ENCODE measurements at regions not wholly inside any gene's neighbourhood (a gene's known extent, or its start where the extent isn't known, plus 50 kb on each side); places are given as distances from the start of the nearest gene placed in this dataset.
"Not testable (repeated sequence)": the region's sequence is repeated elsewhere in the genome, so short reads cannot be mapped to it uniquely, and the experiment has no call there.

GRCh38 chr5:104890767-104891166 lies 1328.2 kb upstream of the NUDT12 start:
- no peaks in the 10 kb centered on the region for H3K27me3 ChIP-seq (ENCODE audit: control insufficient read depth, insufficient read depth, low read length)
- no peak overlapping the region for H3K9ac ChIP-seq (ENCODE audit: low read length)
- no peaks in the 10 kb centered on the region for H3K9me3 ChIP-seq (ENCODE audit: control insufficient read depth, insufficient read depth, low read depth, low read length)
- H3K36me3 ChIP-seq (ENCODE audit: control insufficient read depth, insufficient read depth, low read length), result no peaks in the 10 kb centered on the region
- no peaks in the 10 kb centered on the region for H3K4me1 ChIP-seq (ENCODE audit: control insufficient read depth, insufficient read depth, low read length)
- H3K4me3 ChIP-seq (ENCODE audit: low read depth, low read length), result no peak overlapping the region
- H3K27ac ChIP-seq (ENCODE audit: low read depth, low read length), result no peak overlapping the region

- H3K4me1 ChIP-seq (ENCODE audit: control insufficient read depth, insufficient read depth, low read length), result no peaks in the 10 kb centered on the region
- no peaks in the 10 kb centered on the region for H3K9me3 ChIP-seq (ENCODE audit: control insufficient read depth, insufficient read depth, low read depth, low read length)
- no peaks in the 10 kb centered on the region for H3K36me3 ChIP-seq (ENCODE audit: control insufficient read depth, insufficient read depth, low read length)
- no peak overlapping the region for H3K4me3 ChIP-seq (ENCODE audit: low read depth, low read length)
- H3K9ac ChIP-seq (ENCODE audit: low read length), result no peak overlapping the region
- no peak overlapping the region for H3K27ac ChIP-seq (ENCODE audit: low read depth, low read length)
- no peaks in the 10 kb centered on the region for H3K27me3 ChIP-seq (ENCODE audit: control insufficient read depth, insufficient read depth, low read length)
These were observed 1296.8 kb upstream of the NUDT12 start for GRCh38 chr5:104859437-104859836.

- not testable (repeated sequence) for H3K4me1 ChIP-seq (ENCODE audit: control insufficient read depth, insufficient read depth, low read length); H3K36me3 ChIP-seq (ENCODE audit: control insufficient read depth, insufficient read depth, low read length); H3K27me3 ChIP-seq (ENCODE audit: control insufficient read depth, insufficient read depth, low read length); H3K9ac ChIP-seq (ENCODE audit: low read length); H3K9me3 ChIP-seq (ENCODE audit: control insufficient read depth, insufficient read depth, low read depth, low read length); H3K27ac ChIP-seq (ENCODE audit: low read depth, low read length); H3K4me3 ChIP-seq (ENCODE audit: low read depth, low read length)
These were observed 1289.5 kb upstream of the NUDT12 start for GRCh38 chr5:104852099-104852498.

- Histone ChIP-seq H3K4me1 (ENCODE audit: control insufficient read depth, insufficient read depth, low read length) (peaks cover 5% of the 10 kb centered on the region; the same call in 1 of the 2 replicates), H3K4me3 (ENCODE audit: low read depth, low read length) (no peak overlapping the region), H3K27me3 (ENCODE audit: control insufficient read depth, insufficient read depth, low read length) (no peaks in the 10 kb centered on the region), H3K9ac (ENCODE audit: low read length) (no peak overlapping the region), H3K9me3 (ENCODE audit: control insufficient read depth, insufficient read depth, low read depth, low read length) (no peaks in the 10 kb centered on the region), H3K36me3 (ENCODE audit: control insufficient read depth, insufficient read depth, low read length) (no peaks in the 10 kb centered on the region), H3K27ac (ENCODE audit: low read depth, low read length) (no peak overlapping the region)
These were observed 1283.0 kb upstream of the NUDT12 start for GRCh38 chr5:104845541-104845940.

GRCh38 chr5:104843822-104844221 lies 1281.2 kb upstream of the NUDT12 start:
- Histone ChIP-seq H3K27ac (ENCODE audit: low read depth, low read length) (no peak overlapping the region), H3K27me3 (ENCODE audit: control insufficient read depth, insufficient read depth, low read length) (no peaks in the 10 kb centered on the region), H3K9ac (ENCODE audit: low read length) (no peak overlapping the region), H3K36me3 (ENCODE audit: control insufficient read depth, insufficient read depth, low read length) (no peaks in the 10 kb centered on the region), H3K4me3 (ENCODE audit: low read depth, low read length) (no peak overlapping the region), H3K9me3 (ENCODE audit: control insufficient read depth, insufficient read depth, low read depth, low read length) (no peaks in the 10 kb centered on the region), H3K4me1 (ENCODE audit: control insufficient read depth, insufficient read depth, low read length) (peaks cover 17% of the 10 kb centered on the region)

- Histone ChIP-seq H3K36me3 (ENCODE audit: control insufficient read depth, insufficient read depth, low read length) (no peaks in the 10 kb centered on the region), H3K9ac (ENCODE audit: low read length) (no peak overlapping the region)
These were observed 1277.7 kb upstream of the NUDT12 start for GRCh38 chr5:104840284-104840683.

GRCh38 chr5:104831515-104831914 lies 1268.9 kb upstream of the NUDT12 start:
- H3K36me3 ChIP-seq (ENCODE audit: control insufficient read depth, insufficient read depth, low read length); H3K9me3 ChIP-seq (ENCODE audit: control insufficient read depth, insufficient read depth, low read depth, low read length); H3K4me3 ChIP-seq (ENCODE audit: low read depth, low read length); H3K27ac ChIP-seq (ENCODE audit: low read depth, low read length); H3K27me3 ChIP-seq (ENCODE audit: control insufficient read depth, insufficient read depth, low read length); H3K9ac ChIP-seq (ENCODE audit: low read length); H3K4me1 ChIP-seq (ENCODE audit: control insufficient read depth, insufficient read depth, low read length): not testable (repeated sequence)

More at GRCh38 chr5:104840284-104840683, 1277.7 kb upstream of the NUDT12 start:
- H3K9me3 ChIP-seq (ENCODE audit: control insufficient read depth, insufficient read depth, low read depth, low read length), result no peaks in the 10 kb centered on the region
- no peak overlapping the region for H3K4me3 ChIP-seq (ENCODE audit: low read depth, low read length)
- no peak overlapping the region for H3K27ac ChIP-seq (ENCODE audit: low read depth, low read length)
- no peaks in the 10 kb centered on the region for H3K27me3 ChIP-seq (ENCODE audit: control insufficient read depth, insufficient read depth, low read length)
- peaks cover 14% of the 10 kb centered on the region for H3K4me1 ChIP-seq (ENCODE audit: control insufficient read depth, insufficient read depth, low read length)

- Histone ChIP-seq H3K27ac (ENCODE audit: low read depth, low read length) (no peak overlapping the region), H3K9me3 (ENCODE audit: control insufficient read depth, insufficient read depth, low read depth, low read length) (no peaks in the 10 kb centered on the region), H3K4me1 (ENCODE audit: control insufficient read depth, insufficient read depth, low read length) (no peaks in the 10 kb centered on the region)
These were observed 1259.0 kb upstream of the NUDT12 start for GRCh38 chr5:104821606-104822005.

GRCh38 chr5:104817127-104817526 lies 1254.5 kb upstream of the NUDT12 start:
- Histone ChIP-seq H3K27me3 (ENCODE audit: control insufficient read depth, insufficient read depth, low read length) (no peaks in the 10 kb centered on the region), H3K36me3 (ENCODE audit: control insufficient read depth, insufficient read depth, low read length) (no peaks in the 10 kb centered on the region), H3K27ac (ENCODE audit: low read depth, low read length) (no peak overlapping the region), H3K9ac (ENCODE audit: low read length) (no peak overlapping the region), H3K9me3 (ENCODE audit: control insufficient read depth, insufficient read depth, low read depth, low read length) (no peaks in the 10 kb centered on the region), H3K4me3 (ENCODE audit: low read depth, low read length) (no peak overlapping the region), H3K4me1 (ENCODE audit: control insufficient read depth, insufficient read depth, low read length) (no peaks in the 10 kb centered on the region)

More at GRCh38 chr5:104821606-104822005, 1259.0 kb upstream of the NUDT12 start:
- Histone ChIP-seq H3K27me3 (ENCODE audit: control insufficient read depth, insufficient read depth, low read length) (no peaks in the 10 kb centered on the region), H3K36me3 (ENCODE audit: control insufficient read depth, insufficient read depth, low read length) (no peaks in the 10 kb centered on the region), H3K9ac (ENCODE audit: low read length) (no peak overlapping the region), H3K4me3 (ENCODE audit: low read depth, low read length) (no peak overlapping the region)

GRCh38 chr5:104815212-104815611 lies 1252.6 kb upstream of the NUDT12 start:
- no peak overlapping the region for H3K9ac ChIP-seq (ENCODE audit: low read length)
- H3K27ac ChIP-seq (ENCODE audit: low read depth, low read length), result no peak overlapping the region
- H3K4me3 ChIP-seq (ENCODE audit: low read depth, low read length), result no peak overlapping the region
- H3K27me3 ChIP-seq (ENCODE audit: control insufficient read depth, insufficient read depth, low read length), result no peaks in the 10 kb centered on the region
- H3K36me3 ChIP-seq (ENCODE audit: control insufficient read depth, insufficient read depth, low read length), result no peaks in the 10 kb centered on the region
- no peaks in the 10 kb centered on the region for H3K4me1 ChIP-seq (ENCODE audit: control insufficient read depth, insufficient read depth, low read length)
- peaks cover 2% of the 10 kb centered on the region for H3K9me3 ChIP-seq (ENCODE audit: control insufficient read depth, insufficient read depth, low read depth, low read length)

- Histone ChIP-seq H3K36me3 (ENCODE audit: control insufficient read depth, insufficient read depth, low read length) (no peaks in the 10 kb centered on the region), H3K9me3 (ENCODE audit: control insufficient read depth, insufficient read depth, low read depth, low read length) (no peaks in the 10 kb centered on the region), H3K27me3 (ENCODE audit: control insufficient read depth, insufficient read depth, low read length) (no peaks in the 10 kb centered on the region), H3K4me1 (ENCODE audit: control insufficient read depth, insufficient read depth, low read length) (no peaks in the 10 kb centered on the region), H3K4me3 (ENCODE audit: low read depth, low read length) (no peak overlapping the region), H3K27ac (ENCODE audit: low read depth, low read length) (no peak overlapping the region), H3K9ac (ENCODE audit: low read length) (no peak overlapping the region)
These were observed 1238.0 kb upstream of the NUDT12 start for GRCh38 chr5:104800440-104801048.

- H3K9me3 ChIP-seq (ENCODE audit: control insufficient read depth, insufficient read depth, low read depth, low read length), result no peaks in the 10 kb centered on the region
- H3K9ac ChIP-seq (ENCODE audit: low read length), result no peak overlapping the region
- no peak overlapping the region for H3K4me3 ChIP-seq (ENCODE audit: low read depth, low read length)
- peaks cover 9% of the 10 kb centered on the region; the same call in 1 of the 2 replicates for H3K4me1 ChIP-seq (ENCODE audit: control insufficient read depth, insufficient read depth, low read length)
- H3K27me3 ChIP-seq (ENCODE audit: control insufficient read depth, insufficient read depth, low read length), result peaks cover 19% of the 10 kb centered on the region; the same call in 1 of the 2 replicates
- H3K27ac ChIP-seq (ENCODE audit: low read depth, low read length), result no peak overlapping the region; the same call in 1 of the 2 replicates
- no peaks in the 10 kb centered on the region for H3K36me3 ChIP-seq (ENCODE audit: control insufficient read depth, insufficient read depth, low read length)
These were observed 1231.1 kb upstream of the NUDT12 start for GRCh38 chr5:104793755-104794080.

All from HUES6 (cell line).